HG02798 (cell line): ENCODE measurements at regions not wholly inside any gene's neighbourhood (a gene's known extent, or its start where the extent isn't known, plus 50 kb on each side); places are given as distances from the start of the nearest gene placed in this dataset.
"Not testable (repeated sequence)": the region's sequence is repeated elsewhere in the genome, so short reads cannot be mapped to it uniquely, and the experiment has no call there.

ENCODE experiments used
- ATAC-seq: cut with Tn5 transposase; IDR thresholded peaks from one replicate; pipeline ENCODE4 v1.9.1; 2021; ENCODE audit warnings: mild to moderate bottlenecking; ENCODE audit not compliant: unreplicated experiment, poor library complexity

DNA sequence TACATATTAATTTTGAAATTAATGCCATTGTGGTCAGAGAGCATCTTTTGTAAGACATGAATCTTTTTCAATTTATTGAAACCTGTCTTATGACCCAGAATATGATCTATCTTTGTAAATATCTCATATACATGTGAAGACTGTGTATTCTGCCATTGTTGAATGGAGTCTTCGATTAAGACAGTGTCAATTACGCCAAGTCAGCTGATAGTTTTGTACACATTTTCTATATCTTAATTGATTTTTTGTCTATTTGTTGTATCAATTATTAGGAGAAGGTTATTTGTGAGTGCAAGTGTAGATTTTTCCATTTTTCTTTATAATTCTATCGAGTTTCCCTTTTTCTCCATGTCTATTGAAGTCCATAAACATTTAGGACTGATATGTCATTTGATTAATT lies 471.6 kb downstream of the MED10 start:
- ATAC-seq = no peak

DNA sequence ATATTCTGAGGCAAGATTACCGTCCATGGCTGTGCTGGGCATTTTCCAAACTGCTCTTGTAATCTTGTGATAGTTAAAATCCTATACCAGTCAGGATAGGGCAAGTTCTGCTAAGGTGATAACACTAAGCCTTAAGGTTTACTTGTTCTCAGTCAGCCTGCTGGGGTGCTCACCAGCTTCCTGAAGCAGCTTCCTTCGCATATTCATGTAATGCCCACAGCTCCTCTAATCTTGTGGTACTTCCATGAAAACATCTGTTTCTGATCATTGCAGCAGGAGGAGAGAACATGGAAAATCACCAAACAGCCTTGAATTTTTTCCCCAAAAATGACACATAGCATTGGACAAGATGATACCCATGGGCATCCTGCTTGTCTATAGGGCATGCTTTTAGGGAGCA lies 473.2 kb downstream of the MED10 start:
- ATAC-seq = no peak

DNA sequence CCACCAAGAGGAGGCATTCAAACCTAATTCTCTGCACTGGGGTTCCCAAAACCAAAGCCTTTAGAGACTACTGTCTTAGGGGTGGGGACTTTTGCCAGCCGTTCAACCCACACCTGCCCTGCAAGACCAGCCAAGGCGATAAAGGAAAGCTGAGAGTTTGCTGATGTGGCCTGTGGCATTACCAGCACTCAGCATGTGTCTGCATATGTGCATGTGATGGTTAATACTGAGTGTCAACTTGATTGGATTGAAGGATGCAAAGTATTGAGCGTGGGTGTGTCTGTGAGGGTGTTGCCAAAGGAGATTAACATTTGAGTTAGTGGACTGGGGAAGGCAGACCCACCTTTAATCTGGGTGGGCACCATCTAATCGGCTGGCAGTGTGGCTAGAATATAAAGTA lies 474.2 kb downstream of the MED10 start:
- ATAC-seq = no peak

- ATAC-seq = no peak
These were observed 475.4 kb downstream of the MED10 start for GRCh38 chr5:5902678-5903646.

GRCh38 chr5:5900350-5900749 lies 477.9 kb downstream of the ICE1 start:
- ATAC-seq = no peak

DNA sequence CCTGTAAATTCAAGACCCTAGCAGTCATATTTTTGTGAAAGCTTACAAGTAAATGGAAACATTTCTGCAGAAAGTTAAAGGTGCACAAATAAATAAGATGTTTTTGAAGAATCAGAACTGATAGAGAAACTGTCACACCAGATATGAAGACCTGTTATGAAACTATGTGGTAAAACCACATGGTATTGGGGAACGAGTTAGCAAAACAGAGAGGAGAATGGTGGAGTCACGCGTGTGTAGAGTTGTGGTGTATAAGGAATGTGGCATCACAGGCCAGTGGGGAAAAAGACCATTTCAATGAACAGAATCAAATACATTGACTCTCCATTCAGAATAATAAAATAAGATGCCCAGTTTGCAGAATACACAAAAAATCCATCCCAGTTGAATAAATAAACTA lies 477.2 kb downstream of the ICE1 start:
- no peak for ATAC-seq

DNA sequence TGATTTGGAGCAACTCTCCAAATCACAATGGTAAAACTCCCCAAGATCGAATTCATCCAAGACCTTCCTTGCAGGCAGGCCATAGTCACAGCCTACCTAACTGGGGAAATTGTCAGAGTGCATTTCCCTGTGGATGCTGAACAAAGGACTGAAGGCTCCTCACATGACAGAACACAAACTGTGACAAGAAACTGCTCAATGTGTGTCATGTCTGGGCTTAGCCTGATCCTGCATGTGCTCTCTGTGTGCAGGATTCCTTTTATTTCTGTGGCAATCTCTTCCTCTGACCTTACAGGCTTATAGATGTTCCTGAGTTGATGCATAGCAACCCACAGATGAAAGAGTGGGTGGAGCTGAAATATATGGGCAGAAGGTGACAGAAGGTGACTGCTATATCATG lies 465.8 kb downstream of the ICE1 start:
- no peak for ATAC-seq

GRCh38 chr5:5887833-5888232 lies 465.4 kb downstream of the ICE1 start:
- ATAC-seq = no peak

- ATAC-seq = peak; percentile 80
These were observed 464.5 kb downstream of the ICE1 start for GRCh38 chr5:5886812-5887486.

DNA sequence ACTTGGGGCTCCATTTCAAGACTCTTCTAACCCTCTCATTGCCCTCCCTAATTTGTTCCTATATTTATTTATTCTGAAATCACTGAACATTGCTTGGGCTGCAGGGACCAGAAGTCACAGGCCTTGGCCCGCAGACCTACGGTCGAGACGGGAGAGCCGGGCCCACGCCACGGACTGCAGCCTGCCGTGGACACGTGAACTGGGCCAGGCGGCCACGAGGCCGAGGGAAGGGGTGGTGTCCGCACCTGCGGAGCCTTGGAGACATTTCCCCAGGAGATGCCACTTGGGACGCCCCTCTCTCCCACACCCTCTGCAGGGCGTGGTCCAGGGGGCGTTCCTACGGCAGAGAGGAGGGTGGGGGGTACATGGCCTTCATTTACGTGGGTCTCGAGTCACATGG lies 463.9 kb downstream of the ICE1 start:
- ATAC-seq = no peak

DNA sequence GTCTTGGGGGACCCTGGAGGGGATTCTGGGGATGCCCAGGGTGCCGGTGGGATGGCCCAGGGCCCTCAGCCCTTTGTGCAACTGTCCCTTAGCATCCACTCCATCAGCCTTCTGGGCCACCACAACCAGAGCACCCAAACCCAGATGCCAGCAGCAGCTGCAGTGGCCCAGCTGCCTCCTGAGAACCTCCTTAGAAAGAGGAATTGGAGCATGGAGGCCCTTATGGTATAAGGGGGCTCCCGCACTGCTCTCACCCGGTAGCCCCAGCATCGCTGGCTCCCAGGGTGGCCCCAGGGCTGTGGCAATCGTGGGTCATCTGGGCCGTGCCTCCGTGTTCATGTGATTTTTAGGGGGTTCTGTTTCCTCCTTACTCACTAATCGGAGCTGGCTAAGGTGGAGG lies 463.3 kb downstream of the ICE1 start:
- no peak for ATAC-seq

DNA sequence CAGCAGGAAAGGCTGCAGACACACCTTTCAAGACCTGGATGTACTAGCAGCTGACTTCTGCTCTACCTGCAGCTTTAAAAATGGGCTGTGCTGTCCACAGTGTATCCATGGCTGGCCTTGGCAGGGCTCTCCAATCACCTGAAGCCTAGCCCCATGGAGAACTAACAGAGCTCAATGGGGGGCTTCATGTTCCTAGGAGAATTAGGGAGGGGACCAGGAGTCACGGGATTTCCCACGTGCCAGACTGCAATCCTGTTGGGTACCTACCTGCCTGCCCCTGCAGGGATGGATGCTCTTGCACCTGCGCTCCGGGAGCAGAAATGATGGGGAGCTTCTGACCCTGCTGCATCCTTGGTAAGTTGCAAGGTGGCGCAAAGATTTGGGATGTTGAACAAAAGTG lies 462.1 kb downstream of the ICE1 start:
- no peak for ATAC-seq

DNA sequence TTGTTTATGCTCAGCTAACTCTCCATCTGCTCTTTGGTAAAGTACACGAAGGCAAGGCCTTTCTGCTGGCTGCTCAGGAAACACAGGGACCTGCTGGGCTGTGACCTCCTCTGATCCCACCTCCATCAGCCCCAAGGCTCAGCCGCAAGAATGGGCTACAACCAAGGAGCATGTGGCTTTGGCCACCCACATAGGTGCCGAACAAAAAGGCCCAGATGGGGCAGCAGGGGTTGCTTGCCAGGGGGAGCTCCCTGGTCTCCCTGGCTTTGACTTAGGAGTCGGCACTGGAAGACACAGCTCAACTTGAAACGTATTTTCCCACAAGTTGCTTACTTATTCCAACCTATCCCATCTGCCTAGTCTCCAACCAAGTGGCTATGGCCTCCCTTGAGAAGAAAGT lies 461.1 kb downstream of the ICE1 start:
- no peak for ATAC-seq

DNA sequence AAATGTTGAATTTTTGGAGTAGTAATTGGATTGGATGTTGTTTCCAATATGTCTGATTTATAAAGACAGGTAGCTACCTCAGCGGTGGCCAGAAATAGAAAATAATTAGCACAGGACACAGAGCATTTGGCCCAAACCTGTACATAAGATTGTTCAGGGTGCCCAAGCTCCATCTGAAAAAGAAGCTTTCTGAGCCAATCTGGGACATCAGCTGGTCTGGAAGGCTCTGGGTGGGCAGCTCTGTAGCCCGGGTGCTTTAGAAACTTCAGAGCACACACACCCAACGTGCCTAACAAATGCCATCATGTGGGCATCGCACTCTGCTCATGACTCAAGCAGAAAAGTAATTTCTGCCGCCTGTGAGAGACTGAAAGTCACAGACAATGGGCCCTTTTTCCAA lies 460.7 kb downstream of the ICE1 start:
- no peak for ATAC-seq

GRCh38 chr5:5882706-5883105 lies 460.2 kb downstream of the ICE1 start:
- no peak for ATAC-seq

DNA sequence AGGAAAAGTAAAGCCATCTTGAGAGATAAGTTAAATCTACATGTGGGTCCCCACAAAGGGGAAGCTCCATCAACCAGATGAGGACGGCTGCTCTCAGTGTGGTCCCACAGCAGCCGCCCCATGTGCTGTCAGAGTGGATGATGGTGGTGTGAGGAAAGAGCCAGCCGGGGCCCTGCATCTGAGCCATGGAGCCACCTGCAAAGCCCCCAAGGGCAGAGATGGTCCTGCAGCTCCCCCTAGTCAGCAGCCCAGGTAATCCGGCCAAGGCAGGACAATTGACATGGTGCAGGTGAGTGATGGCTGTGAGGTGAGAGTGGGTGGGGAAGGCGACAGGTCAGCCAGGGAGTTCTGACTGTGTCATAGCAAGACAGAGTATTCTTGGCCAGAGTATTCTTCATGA lies 458.8 kb downstream of the ICE1 start:
- no peak for ATAC-seq

GRCh38 chr5:5880077-5880763 lies 457.7 kb downstream of the ICE1 start:
- no peak for ATAC-seq

DNA sequence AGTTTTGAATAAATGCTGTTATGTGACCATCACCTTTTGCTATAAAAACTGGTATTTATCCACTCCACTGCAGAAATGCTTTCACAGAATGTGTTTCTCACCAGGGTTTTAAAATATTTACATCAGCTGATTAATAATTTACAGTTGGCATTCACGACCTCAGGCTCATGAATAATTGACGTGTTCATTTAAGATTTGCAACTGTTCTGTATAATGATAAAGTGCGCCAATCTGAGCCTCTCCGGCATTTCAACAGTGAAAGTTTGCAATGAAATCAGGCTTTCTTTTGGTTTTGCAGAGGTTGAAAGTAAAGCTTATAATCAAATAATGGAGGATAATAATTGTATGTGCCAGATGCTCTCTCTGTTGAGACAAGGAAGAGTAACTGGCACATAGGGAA lies 434.9 kb downstream of the ICE1 start:
- no peak for ATAC-seq

DNA sequence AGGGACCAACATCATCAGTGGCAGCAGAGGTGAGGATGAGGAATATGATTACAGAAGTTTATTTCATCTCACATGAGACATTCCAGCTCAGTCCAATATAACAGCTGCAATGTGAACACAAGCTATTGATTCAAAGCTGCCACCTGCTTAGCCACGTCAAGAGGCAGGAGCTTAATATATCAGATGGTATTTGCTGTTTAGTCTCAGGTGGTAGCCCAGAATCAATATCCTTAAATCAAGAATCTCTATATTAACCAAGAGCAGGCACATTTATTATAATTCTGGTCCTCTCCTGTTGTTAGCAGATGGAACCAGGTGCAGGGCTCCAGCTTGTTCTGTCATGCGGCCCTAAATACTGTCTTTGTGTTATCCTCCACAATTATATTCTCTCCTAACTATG lies 431.6 kb downstream of the ICE1 start:
- ATAC-seq = no peak

GRCh38 chr5:5838493-5838892 lies 416.0 kb downstream of the ICE1 start:
- ATAC-seq = no peak

- not testable (repeated sequence) for ATAC-seq
These were observed 409.1 kb downstream of the ICE1 start for GRCh38 chr5:5831622-5832021.
